ENCODE measurements at regions not wholly inside any gene's neighbourhood (a gene's known extent, or its start where the extent isn't known, plus 50 kb on each side); places are given as distances from the start of the nearest gene placed in this dataset.

GRCh38 chr4:135718019-135718418 is 1516.4 kb upstream of the PABPC4L start:
- no peak overlapping the region for H3K27ac ChIP-seq (ENCODE audit: low read length, poor library complexity, severe bottlenecking)
- H3K79me1 ChIP-seq (replicated peaks; ENCODE audit: low read length, poor library complexity, severe bottlenecking): no peaks in the 10 kb centered on the region
- no peak overlapping the region for H2AFZ ChIP-seq (ENCODE audit: low read depth, low read length)
- H3K4me2 ChIP-seq (ENCODE audit: low read length, poor library complexity, severe bottlenecking): no peak overlapping the region
- no peak overlapping the region for H3K4ac ChIP-seq (ENCODE audit: low read depth in 1 of 2, low read length in 2 of 2)
- no peak overlapping the region for H3K9ac ChIP-seq (ENCODE audit: low read length)
- H3K18ac ChIP-seq (ENCODE audit: low read depth in 1 of 2, low read length in 2 of 2): no peak overlapping the region
- no peak overlapping the region for H4K91ac ChIP-seq (ENCODE audit: low read length)
- H2BK12ac ChIP-seq (ENCODE audit: low read length in 2 of 2): no peak overlapping the region
- no peaks in the 10 kb centered on the region for H3K27me3 ChIP-seq (ENCODE audit: control insufficient read depth in 1 of 2, insufficient read depth in 1 of 2, low read length in 2 of 2)
- H3K36me3 ChIP-seq (ENCODE audit: control insufficient read depth in 1 of 2, insufficient read depth in 2 of 2, low read depth in 1 of 2, low read length in 2 of 2): no peaks in the 10 kb centered on the region
- no peak overlapping the region for H2BK5ac ChIP-seq (ENCODE audit: low read depth, low read length, poor library complexity, severe bottlenecking)
- H3K23ac ChIP-seq (ENCODE audit: low read length in 2 of 2): no peak overlapping the region
- DNase-seq: no peak
- H2BK15ac ChIP-seq (ENCODE audit: low read depth, poor library complexity, severe bottlenecking): no peak overlapping the region
- no peaks in the 10 kb centered on the region for H3K9me3 ChIP-seq (ENCODE audit: control insufficient read depth, low read length)
- H2AK5ac ChIP-seq (ENCODE audit: low read length, severe bottlenecking): no peak overlapping the region
- no peaks in the 10 kb centered on the region for H3K4me1 ChIP-seq (ENCODE audit: control insufficient read depth, insufficient read depth, low read depth, low read length)
- no peak overlapping the region for H4K8ac ChIP-seq (ENCODE audit: low read length)
- no CpG with 5 or more reads among the region's 1 CpG for WGBS
- no peak overlapping the region for H3K4me3 ChIP-seq (ENCODE audit: insufficient read depth in 1 of 2, low read depth in 1 of 2, low read length in 2 of 2)
- no peak overlapping the region for H3K14ac ChIP-seq (ENCODE audit: low read length in 2 of 2)
- H2BK120ac ChIP-seq (ENCODE audit: low read depth, low read length): no peak overlapping the region

- no peaks in the 10 kb centered on the region for H3K4me1 ChIP-seq (ENCODE audit: control insufficient read depth, insufficient read depth, low read depth, low read length)
- H3K18ac ChIP-seq (ENCODE audit: low read depth in 1 of 2, low read length in 2 of 2): no peak overlapping the region
- H3K36me3 ChIP-seq (ENCODE audit: control insufficient read depth in 1 of 2, insufficient read depth in 2 of 2, low read depth in 1 of 2, low read length in 2 of 2): no peaks in the 10 kb centered on the region
- H3K79me1 ChIP-seq (replicated peaks; ENCODE audit: low read length, poor library complexity, severe bottlenecking): no peaks in the 10 kb centered on the region
- H2AFZ ChIP-seq (ENCODE audit: low read depth, low read length): no peak overlapping the region
- H3K27ac ChIP-seq (ENCODE audit: low read length, poor library complexity, severe bottlenecking): no peak overlapping the region
- H3K4me3 ChIP-seq (ENCODE audit: insufficient read depth in 1 of 2, low read depth in 1 of 2, low read length in 2 of 2): no peak overlapping the region
- no peak for DNase-seq
- no peak overlapping the region for H2BK5ac ChIP-seq (ENCODE audit: low read depth, low read length, poor library complexity, severe bottlenecking)
- H3K4me2 ChIP-seq (ENCODE audit: low read length, poor library complexity, severe bottlenecking): no peak overlapping the region
- H2BK120ac ChIP-seq (ENCODE audit: low read depth, low read length): no peak overlapping the region
- no peak overlapping the region for H4K91ac ChIP-seq (ENCODE audit: low read length)
- H2BK15ac ChIP-seq (ENCODE audit: low read depth, poor library complexity, severe bottlenecking): no peak overlapping the region
- H3K9ac ChIP-seq (ENCODE audit: low read length): no peak overlapping the region
- H3K14ac ChIP-seq (ENCODE audit: low read length in 2 of 2): no peak overlapping the region
- no peak overlapping the region for H3K23ac ChIP-seq (ENCODE audit: low read length in 2 of 2)
- H4K8ac ChIP-seq (ENCODE audit: low read length): no peak overlapping the region
- H3K9me3 ChIP-seq (ENCODE audit: control insufficient read depth, low read length): peaks cover 5% of the 10 kb centered on the region
- H3K4ac ChIP-seq (ENCODE audit: low read depth in 1 of 2, low read length in 2 of 2): no peak overlapping the region
- no peaks in the 10 kb centered on the region for H3K27me3 ChIP-seq (ENCODE audit: control insufficient read depth in 1 of 2, insufficient read depth in 1 of 2, low read length in 2 of 2)
- H2BK12ac ChIP-seq (ENCODE audit: low read length in 2 of 2): no peak overlapping the region
- H2AK5ac ChIP-seq (ENCODE audit: low read length, severe bottlenecking): no peak overlapping the region
Measured at GRCh38 chr4:135705343-135705742, 1503.8 kb upstream of the PABPC4L start.

- Histone ChIP-seq H2BK12ac (ENCODE audit: low read length in 2 of 2) (no peak overlapping the region), H2AFZ (ENCODE audit: low read depth, low read length) (no peak overlapping the region), H3K36me3 (ENCODE audit: control insufficient read depth in 1 of 2, insufficient read depth in 2 of 2, low read depth in 1 of 2, low read length in 2 of 2) (no peaks in the 10 kb centered on the region), H3K23ac (ENCODE audit: low read length in 2 of 2) (no peak overlapping the region), H3K27me3 (ENCODE audit: control insufficient read depth in 1 of 2, insufficient read depth in 1 of 2, low read length in 2 of 2) (no peaks in the 10 kb centered on the region), H4K8ac (ENCODE audit: low read length) (no peak overlapping the region), H3K9ac (ENCODE audit: low read length) (no peak overlapping the region), H3K4me2 (ENCODE audit: low read length, poor library complexity, severe bottlenecking) (no peak overlapping the region), H3K18ac (ENCODE audit: low read depth in 1 of 2, low read length in 2 of 2) (no peak overlapping the region), H3K79me1 (replicated peaks; ENCODE audit: low read length, poor library complexity, severe bottlenecking) (no peaks in the 10 kb centered on the region), H3K4ac (ENCODE audit: low read depth in 1 of 2, low read length in 2 of 2) (no peak overlapping the region), H3K4me1 (ENCODE audit: control insufficient read depth, insufficient read depth, low read depth, low read length) (no peaks in the 10 kb centered on the region), H2BK15ac (ENCODE audit: low read depth, poor library complexity, severe bottlenecking) (no peak overlapping the region), H2AK5ac (ENCODE audit: low read length, severe bottlenecking) (no peak overlapping the region), H2BK120ac (ENCODE audit: low read depth, low read length) (no peak overlapping the region), H4K91ac (ENCODE audit: low read length) (no peak overlapping the region), H2BK5ac (ENCODE audit: low read depth, low read length, poor library complexity, severe bottlenecking) (no peak overlapping the region), H3K9me3 (ENCODE audit: control insufficient read depth, low read length) (no peaks in the 10 kb centered on the region), H3K27ac (ENCODE audit: low read length, poor library complexity, severe bottlenecking) (no peak overlapping the region), H3K4me3 (ENCODE audit: insufficient read depth in 1 of 2, low read depth in 1 of 2, low read length in 2 of 2) (no peak overlapping the region), H3K14ac (ENCODE audit: low read length in 2 of 2) (no peak overlapping the region)
- no peak for DNase-seq
- WGBS: 100% methylated on average over 1 of the region's 2 CpGs
Measured at GRCh38 chr4:135694066-135694465, 1492.5 kb upstream of the PABPC4L start.

GRCh38 chr4:135684001-135684400 is 1482.4 kb upstream of the PABPC4L start:
- H3K27ac ChIP-seq (ENCODE audit: low read length, poor library complexity, severe bottlenecking): no peak overlapping the region
- H4K91ac ChIP-seq (ENCODE audit: low read length): no peak overlapping the region
- no peak overlapping the region for H2AK5ac ChIP-seq (ENCODE audit: low read length, severe bottlenecking)
- no peak overlapping the region for H4K8ac ChIP-seq (ENCODE audit: low read length)
- no peaks in the 10 kb centered on the region for H3K79me1 ChIP-seq (replicated peaks; ENCODE audit: low read length, poor library complexity, severe bottlenecking)
- no peak overlapping the region for H2BK120ac ChIP-seq (ENCODE audit: low read depth, low read length)
- no peaks in the 10 kb centered on the region for H3K9me3 ChIP-seq (ENCODE audit: control insufficient read depth, low read length)
- no peak overlapping the region for H2AFZ ChIP-seq (ENCODE audit: low read depth, low read length)
- no CpG with 5 or more reads among the region's 2 CpGs for WGBS
- H3K4me3 ChIP-seq (ENCODE audit: insufficient read depth in 1 of 2, low read depth in 1 of 2, low read length in 2 of 2): no peak overlapping the region
- no peak overlapping the region for H3K9ac ChIP-seq (ENCODE audit: low read length)
- no peak overlapping the region for H3K4ac ChIP-seq (ENCODE audit: low read depth in 1 of 2, low read length in 2 of 2)
- H3K14ac ChIP-seq (ENCODE audit: low read length in 2 of 2): no peak overlapping the region
- no peak overlapping the region for H3K18ac ChIP-seq (ENCODE audit: low read depth in 1 of 2, low read length in 2 of 2)
- H2BK12ac ChIP-seq (ENCODE audit: low read length in 2 of 2): no peak overlapping the region
- no peak overlapping the region for H2BK15ac ChIP-seq (ENCODE audit: low read depth, poor library complexity, severe bottlenecking)
- no peaks in the 10 kb centered on the region for H3K36me3 ChIP-seq (ENCODE audit: control insufficient read depth in 1 of 2, insufficient read depth in 2 of 2, low read depth in 1 of 2, low read length in 2 of 2)
- no peak overlapping the region for H2BK5ac ChIP-seq (ENCODE audit: low read depth, low read length, poor library complexity, severe bottlenecking)
- H3K23ac ChIP-seq (ENCODE audit: low read length in 2 of 2): no peak overlapping the region
- no peaks in the 10 kb centered on the region for H3K4me1 ChIP-seq (ENCODE audit: control insufficient read depth, insufficient read depth, low read depth, low read length)
- no peak for DNase-seq
- H3K4me2 ChIP-seq (ENCODE audit: low read length, poor library complexity, severe bottlenecking): no peak overlapping the region
- H3K27me3 ChIP-seq (ENCODE audit: control insufficient read depth in 1 of 2, insufficient read depth in 1 of 2, low read length in 2 of 2): no peaks in the 10 kb centered on the region
